Right kidney (tissue), 1 donor: ENCODE measurements at regions not wholly inside any gene's neighbourhood (a gene's known extent, or its start where the extent isn't known, plus 50 kb on each side); places are given as distances from the start of the nearest gene placed in this dataset.

Experiments
- DNase-seq: peaks from one replicate; pipeline ENCODE4 v3.0.0-alpha.2; 2016

- DNase-seq: no peak
Observed at GRCh38 chr10:129253161-129253864, 213.7 kb upstream of the MGMT start.

- no peak for DNase-seq
Observed at GRCh38 chr10:129253865-129254179, 213.2 kb upstream of the MGMT start.

DNA sequence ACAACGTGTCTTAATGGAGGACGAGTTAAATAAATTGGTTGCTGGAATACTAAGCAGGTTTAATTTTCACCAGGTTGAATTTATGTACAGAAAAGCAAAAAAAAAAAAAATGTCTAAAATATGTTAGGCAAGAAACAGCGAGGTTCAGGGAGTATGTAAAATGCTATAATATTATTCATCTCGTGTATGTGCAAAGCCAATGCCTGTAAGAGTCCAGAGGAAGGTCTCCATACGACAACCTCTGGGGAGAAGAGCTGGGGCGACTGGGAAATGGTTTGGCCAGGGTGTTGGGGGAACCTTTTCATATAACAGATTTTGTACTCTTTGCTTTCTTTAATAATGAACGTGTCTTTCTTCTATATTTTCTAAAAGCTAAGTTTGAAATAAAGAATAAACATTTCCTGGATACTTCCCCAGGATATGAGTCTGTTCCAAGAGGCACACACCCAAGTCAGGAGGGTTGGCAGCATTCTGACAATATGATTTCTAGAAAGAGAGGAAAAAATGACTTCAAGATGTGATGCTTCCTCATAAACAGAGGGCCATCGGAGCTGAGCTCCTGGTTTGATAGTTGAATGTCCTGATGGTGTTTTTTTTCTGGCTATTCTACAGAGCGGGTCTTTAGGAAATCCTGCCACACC is 208.6 kb upstream of the MGMT start:
- DNase-seq: no peak

DNA sequence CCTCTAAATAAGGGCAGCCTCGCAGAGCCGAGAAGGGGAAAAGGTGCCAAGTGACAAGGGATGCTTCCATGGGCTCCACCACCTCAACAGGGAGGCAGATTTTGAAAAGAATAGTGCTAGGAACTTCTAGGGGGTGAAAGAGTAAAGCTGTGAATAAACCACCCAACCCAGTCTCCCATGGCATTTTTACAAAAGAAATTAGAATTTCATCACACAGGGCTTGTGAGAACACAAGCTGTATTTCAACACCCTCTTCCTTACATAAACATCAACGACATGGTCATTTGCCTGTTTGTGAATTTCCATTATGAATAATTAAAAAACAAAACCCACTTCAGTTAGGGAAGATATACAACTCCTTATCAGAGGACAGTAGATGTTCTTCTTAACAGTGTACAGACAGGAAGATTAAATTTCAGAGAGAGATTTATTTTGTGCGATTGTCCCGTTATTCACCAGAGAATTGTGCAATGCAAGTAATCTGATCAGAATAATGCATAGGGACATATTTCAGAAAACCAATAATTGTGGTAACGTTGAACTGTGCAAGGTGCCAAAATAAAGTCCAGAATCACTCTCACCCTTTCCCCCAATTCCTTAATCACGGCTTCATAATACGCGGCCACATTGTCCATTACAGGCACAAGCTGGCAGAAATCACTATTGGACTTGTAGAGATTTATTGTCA is 207.8 kb upstream of the MGMT start:
- DNase-seq: no peak

- no peak for DNase-seq
Observed at GRCh38 chr10:129272176-129272575, 194.9 kb upstream of the MGMT start.

DNA sequence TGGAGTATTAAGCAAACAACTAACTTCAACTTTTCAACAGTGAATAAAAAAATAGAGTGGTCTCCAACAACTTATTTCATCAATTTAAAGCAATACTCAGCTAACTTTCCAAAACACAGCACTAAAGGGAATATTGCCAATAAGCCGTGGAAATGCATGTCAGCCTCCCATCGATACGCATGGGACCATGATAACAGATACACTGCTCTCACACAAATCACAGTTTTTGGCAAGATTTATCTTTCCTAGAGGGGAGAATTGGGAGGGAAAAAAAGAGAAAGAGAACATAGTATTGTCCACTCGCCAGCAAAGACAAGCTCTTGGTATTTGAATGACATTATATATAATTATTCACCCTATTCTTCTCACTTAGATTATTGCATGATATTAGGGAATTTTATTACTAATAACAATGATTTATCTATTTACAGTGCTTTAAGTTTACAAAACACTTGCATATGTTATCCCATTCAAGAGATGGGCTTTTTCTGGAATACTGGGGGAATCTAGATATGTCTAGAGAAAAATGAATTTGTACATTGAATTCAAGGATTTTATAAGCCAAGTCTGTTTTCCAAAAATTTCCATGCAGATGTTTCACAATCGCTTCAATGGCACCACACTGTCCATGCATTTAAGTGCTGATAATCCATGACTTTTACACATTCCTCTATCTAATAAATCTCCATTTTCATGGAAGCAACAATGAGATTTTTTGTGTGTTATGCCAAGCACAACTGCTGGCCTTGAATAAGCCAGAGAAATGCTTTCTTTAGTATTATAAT is 194.0 kb upstream of the MGMT start:
- no peak for DNase-seq

GRCh38 chr10:129273860-129274259 is 193.2 kb upstream of the MGMT start:
- DNase-seq: no peak

DNA sequence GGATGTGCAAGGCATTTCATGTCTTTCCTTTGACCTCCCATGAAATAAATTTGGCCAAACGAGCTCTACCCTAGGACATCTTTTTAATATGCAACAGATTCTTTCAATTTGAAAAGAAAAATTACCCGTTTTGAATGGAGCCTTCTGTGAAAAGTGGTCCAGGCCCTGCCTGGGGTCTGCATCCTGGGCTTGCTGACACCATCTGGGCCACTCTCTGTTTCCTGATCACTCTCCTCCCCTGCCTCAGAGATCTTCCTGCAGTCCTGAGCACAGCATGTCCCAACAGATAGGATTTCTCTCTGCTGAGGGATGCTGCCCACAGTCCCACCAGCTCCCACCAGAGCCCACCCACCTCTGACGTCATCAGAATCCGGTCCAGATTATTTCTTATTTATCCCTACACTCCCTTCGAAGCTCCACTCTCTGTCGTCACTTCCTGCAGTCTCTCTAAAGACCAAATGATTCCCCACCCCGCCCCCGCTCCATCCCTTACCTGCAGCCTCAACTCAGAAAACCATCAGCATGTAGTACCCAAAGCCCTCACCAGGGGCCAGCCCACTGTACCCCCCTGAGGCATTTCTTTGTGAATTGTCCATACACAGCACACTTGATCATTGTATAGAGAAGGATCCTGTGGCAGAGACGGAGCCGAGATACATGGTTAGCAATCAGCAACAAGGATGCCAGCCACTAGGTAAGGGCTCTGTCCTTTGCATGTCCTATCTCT is 192.1 kb upstream of the MGMT start:
- no peak for DNase-seq

DNA sequence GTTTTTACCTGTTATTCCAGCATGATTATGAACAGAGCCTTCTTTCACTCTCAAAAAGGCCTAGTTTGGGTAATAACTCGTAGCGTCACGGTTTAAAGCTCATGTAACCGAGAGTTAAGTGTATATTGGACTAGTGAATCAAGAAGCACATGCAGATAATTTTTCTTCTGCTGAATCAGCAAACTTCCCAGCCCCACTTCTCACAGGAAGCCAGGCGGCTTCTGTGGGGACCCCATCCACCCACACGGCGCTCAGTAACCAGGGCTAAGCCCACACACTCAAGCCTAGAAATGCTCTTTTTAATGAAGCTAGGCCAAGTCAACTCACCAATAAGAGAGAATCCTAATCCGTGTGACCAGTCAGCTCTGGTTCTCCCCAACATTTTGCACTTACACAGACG is 191.2 kb upstream of the MGMT start:
- DNase-seq: no peak

- DNase-seq: no peak
Observed at GRCh38 chr10:129277084-129277483, 190.0 kb upstream of the MGMT start.

- no peak for DNase-seq
Observed at GRCh38 chr10:129277841-129278240, 189.2 kb upstream of the MGMT start.

DNA sequence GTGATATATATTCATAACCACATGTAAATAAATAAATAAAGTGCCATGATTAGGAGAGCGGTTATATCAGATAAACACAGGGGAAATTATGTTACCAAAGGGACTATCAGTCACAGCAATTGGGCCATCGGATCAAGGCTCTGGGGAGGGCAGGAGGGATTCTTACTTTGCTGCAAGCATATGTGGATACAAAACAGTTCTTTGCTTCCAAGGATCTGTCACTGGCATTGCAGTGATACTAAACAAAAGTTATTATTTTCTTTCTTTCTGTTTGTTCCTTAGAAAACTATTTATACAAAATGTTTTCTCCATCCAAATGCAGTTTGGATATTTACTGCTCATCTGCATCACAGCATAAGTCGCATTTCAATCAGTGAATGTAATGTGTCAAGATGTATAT is 188.4 kb upstream of the MGMT start:
- no peak for DNase-seq

- DNase-seq: no peak
Observed at GRCh38 chr10:129279446-129280154, 187.4 kb upstream of the MGMT start.

DNA sequence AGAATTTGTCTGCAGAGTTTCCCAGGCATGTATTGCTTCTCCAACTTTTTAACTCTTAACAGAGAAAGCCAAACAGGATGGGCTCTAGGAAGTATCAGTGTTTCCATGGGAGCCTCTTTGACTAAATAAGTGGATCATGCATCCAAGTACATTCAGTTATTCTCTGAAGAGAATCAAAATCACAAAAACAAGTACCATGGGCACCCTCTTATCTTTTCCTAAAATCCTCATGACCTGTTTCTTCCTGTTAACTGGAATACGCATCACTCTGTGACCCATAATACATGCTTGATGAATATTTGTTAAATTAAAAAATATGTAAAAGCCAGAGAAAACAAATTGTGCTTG is 186.9 kb upstream of the MGMT start:
- DNase-seq: no peak

DNA sequence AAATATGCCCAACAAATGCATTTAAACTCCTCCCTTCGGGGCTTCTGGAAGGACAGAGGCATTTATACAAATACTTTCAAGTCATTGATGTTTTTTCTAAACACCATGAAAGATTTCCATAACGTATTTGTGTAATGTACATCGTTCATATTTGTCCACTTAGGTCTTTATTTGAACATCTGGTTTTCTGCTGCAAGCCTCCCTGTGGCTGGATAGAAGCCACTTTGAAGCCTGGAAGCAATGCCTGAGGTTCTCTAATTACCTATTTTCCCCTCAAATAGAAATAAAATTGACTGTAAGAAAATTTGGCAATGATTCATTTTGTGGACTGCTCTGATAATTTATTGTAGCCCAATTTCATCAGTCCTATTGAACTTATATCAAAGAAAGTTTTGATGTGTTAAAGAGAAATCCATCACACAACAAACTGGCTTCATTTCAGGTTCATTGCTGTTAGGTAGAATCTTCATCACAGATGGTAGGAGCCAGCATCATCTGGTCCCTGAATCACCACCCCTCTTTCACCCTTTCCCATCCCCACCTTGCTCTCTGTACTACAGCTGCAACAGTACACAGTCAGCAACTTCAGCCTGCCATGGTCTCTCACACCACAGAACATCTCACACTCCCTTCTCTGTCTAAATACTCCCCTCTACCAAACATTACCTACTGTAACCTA is 186.0 kb upstream of the MGMT start:
- no peak for DNase-seq

DNA sequence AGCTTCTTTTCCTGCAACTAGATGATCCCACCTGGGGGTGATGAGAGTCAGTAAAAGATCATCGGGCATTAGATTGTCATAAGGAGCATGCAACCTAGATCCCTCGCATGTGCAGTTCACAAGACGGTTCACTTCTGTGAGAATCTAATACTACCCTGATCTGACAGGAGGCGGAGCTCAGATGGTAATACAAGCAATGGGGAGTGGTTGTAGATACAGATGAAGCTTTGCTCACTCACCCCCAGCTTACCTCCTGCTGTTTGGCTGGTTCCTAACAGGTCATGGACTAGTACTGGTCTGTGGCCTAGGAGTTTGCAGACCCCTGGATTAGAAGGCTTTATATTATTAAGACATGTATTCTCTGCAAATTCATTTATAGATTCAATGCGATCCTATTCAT is 181.6 kb upstream of the MGMT start:
- DNase-seq: no peak

GRCh38 chr10:129288999-129289584 is 177.9 kb upstream of the MGMT start:
- DNase-seq: no peak

- DNase-seq: no peak
Observed at GRCh38 chr10:129293991-129294700, 172.9 kb upstream of the MGMT start.

DNA sequence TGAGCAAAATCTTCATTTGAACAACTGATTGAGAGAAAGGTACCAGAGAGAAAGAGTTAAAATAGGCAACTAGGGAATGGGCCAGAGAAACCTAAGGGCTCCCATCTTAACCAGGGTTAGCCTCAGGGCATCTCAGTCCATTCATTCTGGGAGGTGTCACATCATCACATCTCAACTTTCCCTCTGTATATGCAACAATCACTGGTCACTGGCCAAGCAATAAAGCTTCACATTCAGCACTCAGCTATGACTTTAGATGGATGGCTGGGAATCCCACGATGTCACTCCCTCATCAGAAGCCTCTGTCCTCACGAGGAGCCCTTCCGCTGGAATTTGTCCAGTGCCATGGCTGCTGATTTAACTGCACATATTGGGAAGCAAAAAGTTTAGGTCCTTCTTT is 172.1 kb upstream of the MGMT start:
- no peak for DNase-seq

- DNase-seq: no peak
Observed at GRCh38 chr10:129305046-129305445, 162.0 kb upstream of the MGMT start.
